ENCODE measurements at regions not wholly inside any gene's neighbourhood (a gene's known extent, or its start where the extent isn't known, plus 50 kb on each side); places are given as distances from the start of the nearest gene placed in this dataset.

- TF ChIP-seq ZBTB17 (tag by site-specific recombination; IDR thresholded peaks at IDR 0.05) (no peak), IKZF3 (tag by site-specific recombination; IDR thresholded peaks at IDR 0.05) (no peak), CTCF (tag by site-specific recombination; IDR thresholded peaks at IDR 0.05) (no peak), ZNF654 (tag by site-specific recombination; IDR thresholded peaks at IDR 0.05; ENCODE audit: low read depth) (peak; percentile 10), ATF2 (tag by site-specific recombination; IDR thresholded peaks at IDR 0.05; ENCODE audit: low read depth) (no peak), ZBTB7A (tag by site-specific recombination; IDR thresholded peaks at IDR 0.05; ENCODE audit: low read depth) (no peak), KLF10 (tag by site-specific recombination; IDR thresholded peaks at IDR 0.05) (no peak), ZNF426 (tag by site-specific recombination; IDR thresholded peaks at IDR 0.05) (no peak)
Observed at GRCh38 chr5:152271420-152271819, 133.7 kb downstream of the NMUR2 start.
